ENCODE measurements at regions not wholly inside any gene's neighbourhood (a gene's known extent, or its start where the extent isn't known, plus 50 kb on each side); places are given as distances from the start of the nearest gene placed in this dataset.

GRCh38 chr14:87809261-87809660, 183.7 kb downstream of the GALC start:
- H3K27ac Mint-ChIP-seq, result no peak overlapping the region
- no peak overlapping the region for H3K4me3 Mint-ChIP-seq
- H3K9ac ChIP-seq (ENCODE audit: extremely low read depth, low read length, poor library complexity, severe bottlenecking), result no peak overlapping the region
- no peak for TF ChIP-seq CTCF (conservative IDR thresholded peaks at IDR 0.05)
- no peak for DNase-seq
- H3K27ac ChIP-seq (ENCODE audit: low read depth, low read length), result no peak overlapping the region
- H3K27me3 ChIP-seq (ENCODE audit: control insufficient read depth, insufficient read depth, low read length, poor library complexity, severe bottlenecking), result no peaks in the 10 kb centered on the region
- peaks cover 6% of the 10 kb centered on the region for H3K4me1 ChIP-seq (ENCODE audit: control insufficient read depth, insufficient read depth, low read length)
- peak overlapping the region; percentile 29 for H3K4me3 ChIP-seq (ENCODE audit: low read length)
- H3K27me3 Mint-ChIP-seq (ENCODE audit: insufficient read depth), result peaks cover 1% of the 10 kb centered on the region
- WGBS, 2 experiments (ENCODE audit: insufficient coverage in 1 of 2, insufficient read length in 1 of 2), result 79 to 99% methylated on average over 3 to 5 of the region's 5 CpGs
- peaks cover 28% of the 10 kb centered on the region for H3K36me3 Mint-ChIP-seq (ENCODE audit: low read depth)
- H3K4me1 Mint-ChIP-seq, result peaks cover 28% of the 10 kb centered on the region
- H3K9me3 Mint-ChIP-seq, result peaks cover 37% of the 10 kb centered on the region
- H3K36me3 ChIP-seq (ENCODE audit: control insufficient read depth, insufficient read depth, low read length), result peaks cover 10% of the 10 kb centered on the region
- peaks cover 56% of the 10 kb centered on the region for H3K9me3 ChIP-seq (ENCODE audit: control insufficient read depth, low read length)

GRCh38 chr14:87805315-87805723, 187.7 kb downstream of the GALC start:
- WGBS, 2 experiments (ENCODE audit: insufficient coverage in 1 of 2, insufficient read length in 1 of 2), result 36% methylated on average over 4 of the region's 4 CpGs; no CpG with 5 or more reads in 1 of the 2 experiments
- peak; percentile 89 for DNase-seq

GRCh38 chr14:87800216-87800615, 192.8 kb downstream of the GALC start:
- H3K36me3 Mint-ChIP-seq (ENCODE audit: low read depth), result peaks cover 15% of the 10 kb centered on the region

More at GRCh38 chr14:87805315-87805723, 187.7 kb downstream of the GALC start:
- Histone ChIP-seq H3K4me1 (ENCODE audit: control insufficient read depth, insufficient read depth, low read length) (peaks cover 5% of the 10 kb centered on the region), H3K27me3 (ENCODE audit: control insufficient read depth, insufficient read depth, low read length, poor library complexity, severe bottlenecking) (no peaks in the 10 kb centered on the region), H3K9me3 (ENCODE audit: control insufficient read depth, low read length) (peaks cover 78% of the 10 kb centered on the region), H3K36me3 (ENCODE audit: control insufficient read depth, insufficient read depth, low read length) (peaks cover 26% of the 10 kb centered on the region), H3K9ac (ENCODE audit: extremely low read depth, low read length, poor library complexity, severe bottlenecking) (no peak overlapping the region), H3K4me3 (ENCODE audit: low read length) (peak overlapping the region; percentile 75), H3K27ac (ENCODE audit: low read depth, low read length) (no peak overlapping the region)
- Mint-ChIP-seq H3K4me1 (peaks cover 18% of the 10 kb centered on the region), H3K27ac (no peak overlapping the region), H3K36me3 (ENCODE audit: low read depth) (peaks cover 36% of the 10 kb centered on the region), H3K4me3 (no peak overlapping the region), H3K9me3 (peaks cover 62% of the 10 kb centered on the region), H3K27me3 (ENCODE audit: insufficient read depth) (peaks cover 1% of the 10 kb centered on the region)
- peak; percentile 72 for TF ChIP-seq CTCF (conservative IDR thresholded peaks at IDR 0.05)

More at GRCh38 chr14:87800216-87800615, 192.8 kb downstream of the GALC start:
- H3K9me3 ChIP-seq (ENCODE audit: control insufficient read depth, low read length), result peaks cover 37% of the 10 kb centered on the region
- Mint-ChIP-seq H3K4me3 (no peak overlapping the region), H3K27ac (no peak overlapping the region), H3K9me3 (peaks cover 34% of the 10 kb centered on the region), H3K4me1 (peaks cover 38% of the 10 kb centered on the region), H3K27me3 (ENCODE audit: insufficient read depth) (no peaks in the 10 kb centered on the region)
- TF ChIP-seq CTCF (conservative IDR thresholded peaks at IDR 0.05), result no peak
- peaks cover 23% of the 10 kb centered on the region for H3K36me3 ChIP-seq (ENCODE audit: control insufficient read depth, insufficient read depth, low read length)
- peaks cover 10% of the 10 kb centered on the region for H3K4me1 ChIP-seq (ENCODE audit: control insufficient read depth, insufficient read depth, low read length)
- DNase-seq, result no peak
- H3K27me3 ChIP-seq (ENCODE audit: control insufficient read depth, insufficient read depth, low read length, poor library complexity, severe bottlenecking), result no peaks in the 10 kb centered on the region
- H3K9ac ChIP-seq (ENCODE audit: extremely low read depth, low read length, poor library complexity, severe bottlenecking), result no peak overlapping the region
- H3K27ac ChIP-seq (ENCODE audit: low read depth, low read length), result no peak overlapping the region
- no peak overlapping the region for H3K4me3 ChIP-seq (ENCODE audit: low read length)

Data from endodermal cell (in vitro differentiated cells).